ENCODE measurements at regions not wholly inside any gene's neighbourhood (a gene's known extent, or its start where the extent isn't known, plus 50 kb on each side); places are given as distances from the start of the nearest gene placed in this dataset.

- intact Hi-C loops (cut with DNase I; ENCODE audit: low total_unique reads), result no loop called here
These were observed 178.2 kb downstream of the PLPP3 start for GRCh38 chr1:56401191-56401590.

GRCh38 chr1:56400526-56400925 is 178.8 kb downstream of the PLPP3 start:
- Histone ChIP-seq H3K36me3 (ENCODE audit: low read depth, missing control alignments) (no peaks in the 10 kb centered on the region), H3K4me1 (peaks cover 11% of the 10 kb centered on the region), H3K9me3 (no peaks in the 10 kb centered on the region), H3K27me3 (no peaks in the 10 kb centered on the region), H3K27ac (no peak overlapping the region), H3K4me3 (no peak overlapping the region)
- DNase-seq, result no peak
- no peak for TF ChIP-seq CTCF (IDR thresholded peaks at IDR 0.05)
- no peak for TF ChIP-seq POLR2A (IDR thresholded peaks at IDR 0.05)
- intact Hi-C loops (cut with DNase I; ENCODE audit: low total_unique reads), result no loop called here

More at GRCh38 chr1:56401191-56401590, 178.2 kb downstream of the PLPP3 start:
- no peak for TF ChIP-seq POLR2A (IDR thresholded peaks at IDR 0.05)
- no peak for TF ChIP-seq CTCF (IDR thresholded peaks at IDR 0.05)
- no peak overlapping the region for H3K27ac ChIP-seq
- no peaks in the 10 kb centered on the region for H3K9me3 ChIP-seq
- peaks cover 12% of the 10 kb centered on the region for H3K4me1 ChIP-seq
- no peak overlapping the region for H3K4me3 ChIP-seq
- WGBS, 2 donors, result 83 to 95% methylated on average over 1 of the region's 1 CpG
- DNase-seq, result no peak
- no peaks in the 10 kb centered on the region for H3K36me3 ChIP-seq (ENCODE audit: low read depth, missing control alignments)
- H3K27me3 ChIP-seq, result no peaks in the 10 kb centered on the region

- TF ChIP-seq CTCF (IDR thresholded peaks at IDR 0.05) (no peak), POLR2A (IDR thresholded peaks at IDR 0.05) (no peak)
- H3K9me3 ChIP-seq, result no peaks in the 10 kb centered on the region
- H3K27me3 ChIP-seq, result no peaks in the 10 kb centered on the region
- no peaks in the 10 kb centered on the region for H3K36me3 ChIP-seq (ENCODE audit: low read depth, missing control alignments)
- intact Hi-C loops (cut with DNase I; ENCODE audit: low total_unique reads), result no loop called here
- peaks cover 4% of the 10 kb centered on the region for H3K4me1 ChIP-seq
- no peak for DNase-seq
- no peak overlapping the region for H3K4me3 ChIP-seq
- 87 to 90% methylated on average over 3 of the region's 3 CpGs for WGBS, 2 donors
- no peak overlapping the region for H3K27ac ChIP-seq
These were observed 179.6 kb downstream of the PLPP3 start for GRCh38 chr1:56399795-56400194.

- Histone ChIP-seq H3K27ac (no peak overlapping the region), H3K4me1 (peaks cover 3% of the 10 kb centered on the region), H3K9me3 (no peaks in the 10 kb centered on the region), H3K36me3 (ENCODE audit: low read depth, missing control alignments) (no peaks in the 10 kb centered on the region), H3K4me3 (no peak overlapping the region), H3K27me3 (no peaks in the 10 kb centered on the region)
- intact Hi-C loops (cut with DNase I; ENCODE audit: low total_unique reads), result no loop called here
- TF ChIP-seq POLR2A (IDR thresholded peaks at IDR 0.05) (no peak), CTCF (IDR thresholded peaks at IDR 0.05) (no peak)
- whole genome bisulfite sequencing, 2 donors, result 71 to 92% methylated on average over 2 of the region's 2 CpGs
- DNase-seq, result no peak
These were observed 180.0 kb downstream of the PLPP3 start for GRCh38 chr1:56399326-56399725.

GRCh38 chr1:56397811-56398231 is 181.5 kb downstream of the PLPP3 start:
- DNase-seq, result no peak

More at GRCh38 chr1:56397811-56398231, 181.5 kb downstream of the PLPP3 start:
- no peak overlapping the region for H3K4me3 ChIP-seq
- H3K27me3 ChIP-seq, result no peaks in the 10 kb centered on the region
- WGBS, 2 donors, result 79 to 83% methylated on average over 2 of the region's 2 CpGs
- H3K36me3 ChIP-seq (ENCODE audit: low read depth, missing control alignments), result no peaks in the 10 kb centered on the region
- intact Hi-C loops (cut with DNase I; ENCODE audit: low total_unique reads), result no loop called here
- no peak for TF ChIP-seq POLR2A (IDR thresholded peaks at IDR 0.05)
- TF ChIP-seq CTCF (IDR thresholded peaks at IDR 0.05), result no peak
- H3K4me1 ChIP-seq, result peaks cover 3% of the 10 kb centered on the region
- H3K9me3 ChIP-seq, result no peaks in the 10 kb centered on the region
- H3K27ac ChIP-seq, result no peak overlapping the region

All from testis (tissue), 2 donors.